ENCODE measurements at regions not wholly inside any gene's neighbourhood (a gene's known extent, or its start where the extent isn't known, plus 50 kb on each side); places are given as distances from the start of the nearest gene placed in this dataset.

DNA sequence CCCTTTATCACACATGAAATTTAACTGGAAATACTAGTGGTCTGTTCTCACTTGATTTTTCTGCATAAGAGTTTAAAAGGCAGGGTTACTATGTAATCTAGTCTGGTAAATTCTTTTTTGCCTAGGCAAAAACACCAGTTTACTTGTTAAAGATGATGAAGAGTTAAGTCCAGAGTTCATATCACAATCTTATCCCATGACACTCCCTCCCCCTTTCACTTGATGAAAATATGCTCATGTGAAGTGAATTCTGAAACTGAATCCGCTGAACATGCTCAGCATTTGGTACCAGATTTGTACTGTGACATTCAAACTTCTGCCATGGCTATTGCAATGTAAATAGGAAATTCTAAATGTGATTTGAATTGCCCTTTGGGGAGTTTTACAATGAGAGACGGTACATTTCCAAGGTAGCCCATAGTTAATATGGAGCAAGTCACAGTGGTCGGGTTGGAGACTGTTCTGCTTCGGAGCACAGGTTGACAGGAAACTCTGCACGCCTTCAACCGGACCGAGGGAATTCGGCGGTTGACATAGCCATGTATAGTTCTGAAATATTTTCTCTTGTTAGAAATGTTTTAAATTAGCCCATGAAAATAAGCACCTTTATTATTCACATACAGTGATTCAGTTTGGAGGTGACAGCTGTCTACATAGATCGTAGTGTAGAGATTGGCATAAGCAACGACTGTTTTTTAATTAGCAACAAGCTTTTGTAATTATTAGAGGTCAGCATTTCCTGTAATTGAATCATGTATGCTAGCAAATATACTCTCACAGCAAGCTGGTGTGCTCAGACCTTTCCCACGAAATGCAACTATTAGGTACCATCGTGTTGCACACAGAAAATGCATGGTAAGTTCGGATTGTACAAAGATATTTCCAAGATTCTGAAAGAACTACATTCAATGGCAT, 768.6 kb upstream of the GOLIM4 start:
- in situ Hi-C loops (cut with HindIII; ENCODE audit: low pct_unique_long_range_greater_than_20kb, low sequenced_read_pairs) = no loop called here
- peak; percentile 51 for DNase-seq (ENCODE audit: low read depth)

DNA sequence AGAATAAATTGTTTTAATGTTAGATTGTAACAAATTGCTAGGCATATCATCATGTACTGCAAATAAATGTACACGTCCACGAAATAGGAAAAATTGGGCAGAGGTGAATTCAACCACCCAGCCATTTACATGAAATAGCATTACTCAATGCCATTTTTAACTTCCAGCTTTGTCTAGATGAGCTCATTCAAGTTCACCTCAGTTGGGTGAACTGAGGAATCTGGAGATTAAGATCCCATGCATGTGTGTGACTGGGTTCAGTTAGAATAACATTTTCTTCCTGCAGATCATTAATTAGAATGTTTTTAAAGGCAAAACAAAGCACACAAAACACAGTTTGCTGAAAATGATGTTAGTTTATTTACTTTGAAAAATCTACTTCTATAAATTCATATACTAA, 767.8 kb upstream of the GOLIM4 start:
- in situ Hi-C loops (cut with HindIII; ENCODE audit: low pct_unique_long_range_greater_than_20kb, low sequenced_read_pairs) = no loop called here
- peak; percentile 59 for DNase-seq (ENCODE audit: low read depth)

DNA sequence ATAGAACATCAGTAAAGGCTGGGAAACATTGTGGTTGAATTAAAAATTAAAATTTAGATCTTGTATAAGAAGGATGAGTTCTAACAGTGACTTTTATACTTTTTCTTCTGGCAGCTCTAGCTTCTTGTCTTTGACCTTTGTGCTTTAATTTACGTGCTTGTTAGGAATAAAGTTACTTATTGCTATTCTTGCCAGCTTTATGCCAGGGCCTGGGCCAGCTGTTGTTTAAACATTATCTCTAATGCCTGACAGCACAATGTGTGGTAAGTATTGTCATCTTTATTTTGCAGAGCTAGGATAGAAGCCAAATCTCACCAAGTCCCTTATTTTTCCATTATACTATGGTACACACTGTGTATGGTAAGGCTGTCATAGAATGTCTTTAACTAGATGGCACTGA, 766.7 kb upstream of the GOLIM4 start:
- in situ Hi-C loops (cut with HindIII; ENCODE audit: low pct_unique_long_range_greater_than_20kb, low sequenced_read_pairs) = no loop called here
- peak; percentile 35 for DNase-seq (ENCODE audit: low read depth)

DNA sequence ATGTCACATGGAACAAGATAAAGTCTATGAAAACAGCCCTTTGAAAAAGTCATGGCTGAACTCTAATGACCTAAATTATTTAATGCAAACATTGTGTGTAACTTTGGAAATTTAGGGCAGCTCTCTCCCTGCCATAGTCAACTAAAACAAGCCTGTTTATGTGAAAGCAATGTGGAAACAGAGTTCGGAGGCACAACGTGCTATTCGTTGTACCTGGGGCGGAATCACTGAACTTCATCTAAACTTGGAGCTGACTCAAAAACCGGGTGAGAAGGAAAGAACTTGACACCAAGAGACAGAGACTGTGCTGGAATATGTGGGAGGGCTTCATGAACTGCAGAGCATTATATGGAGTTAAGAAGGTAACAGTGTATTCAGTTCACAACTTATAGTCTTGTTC, 764.9 kb upstream of the GOLIM4 start:
- in situ Hi-C loops (cut with HindIII; ENCODE audit: low pct_unique_long_range_greater_than_20kb, low sequenced_read_pairs) = no loop called here
- no peak for DNase-seq (ENCODE audit: low read depth)

DNA sequence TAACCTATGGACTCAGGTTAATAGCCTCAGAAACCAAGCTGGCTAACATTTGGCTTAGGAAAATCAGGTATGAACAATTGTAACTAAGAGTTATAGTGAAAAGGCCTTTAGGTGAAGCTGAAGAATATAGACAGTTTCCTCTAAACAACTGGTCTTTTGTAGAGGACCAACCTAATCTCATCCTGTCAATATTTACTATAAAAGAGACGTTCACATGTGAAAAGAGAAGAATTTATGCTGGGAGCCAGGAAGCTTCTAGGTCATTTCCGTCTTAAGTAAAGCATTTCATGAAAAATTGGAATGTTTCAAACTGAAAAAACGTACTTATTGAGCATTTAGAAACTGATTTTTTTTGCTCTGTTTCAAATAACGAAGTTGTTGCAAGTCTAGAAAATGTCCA, 764.3 kb upstream of the GOLIM4 start:
- in situ Hi-C loops (cut with HindIII; ENCODE audit: low pct_unique_long_range_greater_than_20kb, low sequenced_read_pairs) = no loop called here
- no peak for DNase-seq (ENCODE audit: low read depth)

DNA sequence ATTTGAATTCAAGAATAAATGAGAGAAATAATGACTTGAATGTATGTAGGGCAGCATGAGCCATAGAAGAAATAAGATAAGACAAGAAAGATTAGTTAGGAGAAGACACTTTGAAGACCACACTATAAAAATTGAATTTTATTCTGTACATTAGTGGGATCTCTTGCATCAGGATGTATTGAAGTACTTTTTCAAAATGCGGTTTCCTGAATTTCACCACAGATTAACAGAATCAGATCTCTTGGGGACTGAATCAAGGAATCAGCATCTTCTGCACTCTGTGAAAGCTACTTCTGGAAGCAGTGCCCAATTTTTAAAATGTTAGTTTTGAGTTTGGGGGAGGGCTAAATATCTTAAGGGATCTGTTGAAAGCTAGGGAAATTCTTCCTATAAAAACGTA, 763.9 kb upstream of the GOLIM4 start:
- DNase-seq (ENCODE audit: low read depth) = no peak

DNA sequence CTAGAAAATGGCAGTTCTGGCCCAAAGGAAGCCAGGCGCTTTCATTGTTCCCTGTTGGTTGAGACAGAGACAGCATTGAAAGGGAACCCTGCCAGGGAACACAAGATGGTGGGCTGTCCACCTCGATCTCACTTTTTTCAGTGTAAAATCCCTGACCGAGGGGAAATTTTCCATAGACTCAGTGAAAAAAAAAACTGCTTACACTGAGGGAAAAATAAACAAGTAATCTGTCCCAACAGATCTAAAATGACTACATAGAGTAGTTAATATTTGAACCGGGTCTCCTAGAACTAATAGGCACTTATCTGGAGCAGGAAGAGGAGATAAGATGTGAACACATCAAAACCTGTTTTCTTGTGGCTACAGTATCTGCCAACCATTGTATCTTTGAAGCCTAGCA, 763.4 kb upstream of the GOLIM4 start:
- in situ Hi-C loops (cut with HindIII; ENCODE audit: low pct_unique_long_range_greater_than_20kb, low sequenced_read_pairs) = no loop called here
- peak; percentile 47 for DNase-seq (ENCODE audit: low read depth)

More for the DNA sequence above, 763.9 kb upstream of the GOLIM4 start:
- in situ Hi-C loops (cut with HindIII; ENCODE audit: low pct_unique_long_range_greater_than_20kb, low sequenced_read_pairs) = no loop called here

DNA sequence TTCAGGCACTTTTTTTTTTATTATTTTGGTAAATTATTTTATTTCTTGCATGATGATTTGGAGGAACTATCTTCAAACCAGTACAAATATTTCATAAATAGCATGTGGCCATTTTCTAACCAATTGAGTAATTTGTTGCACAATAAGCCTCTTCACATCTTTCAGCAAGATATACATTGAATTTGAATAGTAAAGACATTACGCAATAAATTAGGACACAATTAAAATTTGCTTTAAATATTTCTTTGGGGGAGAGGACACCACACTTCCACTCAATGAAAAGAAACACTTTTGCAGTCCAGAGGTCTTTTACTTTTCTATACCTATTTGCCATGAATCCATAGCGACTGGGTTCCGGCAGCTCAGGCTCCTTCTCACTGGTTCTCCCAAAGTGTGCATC, 762.6 kb upstream of the GOLIM4 start:
- no peak for DNase-seq (ENCODE audit: low read depth)
- in situ Hi-C loops (cut with HindIII; ENCODE audit: low pct_unique_long_range_greater_than_20kb, low sequenced_read_pairs) = no loop called here

DNA sequence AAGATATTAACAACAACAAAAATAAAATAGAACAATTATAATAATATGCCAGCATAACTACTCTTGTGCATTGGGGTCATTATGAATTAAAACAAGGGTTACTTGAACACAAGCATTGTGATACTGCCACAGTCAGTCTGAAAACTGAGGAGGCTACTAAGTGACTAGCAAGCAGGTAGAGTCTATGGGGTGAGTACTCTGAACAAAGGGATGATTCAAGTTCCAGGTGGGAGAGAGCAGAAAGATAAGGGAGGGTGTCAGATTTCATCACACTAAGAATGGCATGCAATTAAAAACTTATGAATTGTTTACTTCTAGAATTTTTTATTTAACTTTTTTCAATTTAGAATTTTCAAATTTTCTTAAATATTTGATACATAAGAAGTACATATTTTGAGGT, 754.4 kb upstream of the GOLIM4 start:
- DNase-seq (ENCODE audit: low read depth) = no peak
- in situ Hi-C loops (cut with HindIII; ENCODE audit: low pct_unique_long_range_greater_than_20kb, low sequenced_read_pairs) = no loop called here

DNA sequence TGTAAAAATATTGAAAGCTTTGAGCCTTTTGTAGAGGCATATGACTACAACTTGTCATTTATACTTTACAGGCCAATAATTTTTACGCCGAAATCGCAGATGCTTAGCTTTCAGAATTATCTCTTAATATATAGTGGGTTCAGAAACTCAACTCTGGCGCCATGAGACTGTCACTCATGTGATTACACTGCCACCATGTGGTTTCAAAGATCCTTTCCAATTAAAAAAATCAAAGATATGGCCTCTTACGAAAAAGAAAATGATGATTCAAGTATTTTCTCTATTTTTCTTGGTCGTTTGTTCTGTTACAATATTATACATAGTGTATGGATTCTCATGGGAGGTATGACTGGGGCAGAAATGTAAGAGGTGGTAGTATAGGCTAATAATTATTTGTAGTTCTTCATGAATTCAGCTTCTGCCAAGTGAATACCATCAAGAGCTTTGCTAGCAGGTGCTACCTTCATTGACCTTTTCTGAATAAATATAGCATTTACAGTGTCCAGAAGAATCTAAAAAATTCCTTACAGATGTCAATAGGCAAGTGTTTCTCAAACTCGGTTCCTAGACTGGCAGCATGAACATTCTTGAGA, 751.7 kb upstream of the GOLIM4 start:
- in situ Hi-C loops (cut with HindIII; ENCODE audit: low pct_unique_long_range_greater_than_20kb, low sequenced_read_pairs) = no loop called here
- peak; percentile 55 for DNase-seq (ENCODE audit: low read depth)

DNA sequence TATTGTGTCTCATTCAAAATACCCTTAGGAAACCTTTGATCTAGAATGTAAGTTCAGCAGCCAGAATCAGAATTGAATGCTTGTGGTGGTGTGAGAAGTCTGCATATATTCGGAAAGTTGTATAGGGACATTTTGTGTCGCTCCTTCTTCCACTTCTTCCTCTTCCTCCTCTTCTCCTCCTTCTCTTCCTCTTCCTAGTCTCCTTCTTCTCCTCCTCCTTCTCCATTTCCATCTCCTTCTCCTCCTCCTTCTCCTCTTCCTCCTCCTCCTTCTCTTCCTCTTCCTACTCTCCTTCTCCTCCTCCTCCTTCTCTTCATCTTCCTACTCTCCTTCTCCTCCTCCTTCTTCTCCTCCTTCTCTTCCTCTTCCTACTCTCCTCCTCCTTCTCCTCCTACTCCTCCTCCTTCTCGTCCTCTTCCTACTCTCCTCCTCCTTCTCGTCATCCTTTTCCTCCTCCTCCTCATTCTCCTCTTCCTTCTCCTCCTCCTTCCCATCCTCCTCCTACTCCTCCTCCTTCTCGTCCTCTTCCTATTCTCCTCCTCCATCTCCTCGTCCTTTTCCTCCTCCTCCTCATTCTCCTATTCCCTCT, 749.3 kb upstream of the GOLIM4 start:
- in situ Hi-C loops (cut with HindIII; ENCODE audit: low pct_unique_long_range_greater_than_20kb, low sequenced_read_pairs) = no loop called here
- no peak for DNase-seq (ENCODE audit: low read depth)

DNA sequence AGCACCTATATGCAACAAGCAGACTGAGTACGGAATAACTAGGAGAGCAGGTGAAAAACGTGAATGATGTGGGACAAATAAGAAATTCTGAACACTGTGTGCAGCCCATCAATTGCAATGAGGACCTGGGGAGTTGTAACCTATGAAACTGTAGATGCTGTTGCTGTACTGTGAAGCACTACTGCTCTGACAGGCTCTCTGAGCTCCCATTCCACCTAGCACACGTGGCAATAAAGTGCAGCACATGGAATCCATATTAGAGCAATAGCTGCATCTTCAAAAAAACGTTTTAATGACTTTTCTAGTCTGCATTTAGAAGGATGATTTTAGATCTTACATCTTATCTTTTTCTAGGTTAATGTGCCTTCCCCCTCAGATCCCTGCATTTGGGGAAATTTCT, 748.7 kb upstream of the GOLIM4 start:
- in situ Hi-C loops (cut with HindIII; ENCODE audit: low pct_unique_long_range_greater_than_20kb, low sequenced_read_pairs) = no loop called here
- no peak for DNase-seq (ENCODE audit: low read depth)

DNA sequence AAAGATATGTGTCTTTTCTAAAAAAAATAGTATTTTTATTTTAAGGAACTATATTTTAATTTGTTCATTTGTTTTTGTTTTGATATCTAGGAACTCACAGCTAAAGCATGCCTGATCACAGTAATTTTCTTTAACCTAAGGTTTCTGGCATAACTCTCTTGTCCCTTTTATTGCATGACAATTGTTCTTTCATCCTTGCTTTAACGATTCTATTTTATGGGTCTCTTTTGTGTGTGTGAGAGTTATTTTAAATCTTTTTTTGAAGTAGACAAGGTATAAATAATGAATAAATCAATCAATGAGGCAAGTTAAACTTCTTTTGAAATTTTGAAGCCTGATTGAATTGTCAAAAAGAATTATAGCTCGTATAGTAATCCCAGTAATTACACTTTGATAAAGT, 747.8 kb upstream of the GOLIM4 start:
- in situ Hi-C loops (cut with HindIII; ENCODE audit: low pct_unique_long_range_greater_than_20kb, low sequenced_read_pairs) = no loop called here
- DNase-seq (ENCODE audit: low read depth) = no peak

DNA sequence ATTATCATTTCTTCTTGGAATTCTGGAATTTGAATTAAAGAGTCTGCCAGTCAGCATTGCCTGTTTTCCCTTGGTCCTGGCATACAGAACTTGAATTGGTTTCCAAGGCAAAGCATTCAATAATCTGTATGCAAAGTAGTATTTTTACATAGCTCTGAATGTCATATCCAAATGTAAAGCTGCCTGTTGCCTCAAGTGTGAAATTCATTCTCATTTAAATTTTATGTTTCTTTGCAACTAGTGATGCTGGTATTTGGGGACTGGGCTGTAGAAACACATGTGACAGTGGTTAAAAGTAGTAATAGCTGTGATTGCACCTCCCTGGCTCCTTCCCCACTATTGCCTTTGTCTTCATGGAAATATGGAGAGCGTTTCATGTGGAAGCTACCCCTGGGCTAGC, 743.9 kb upstream of the GOLIM4 start:
- no peak for DNase-seq (ENCODE audit: low read depth)
- in situ Hi-C loops (cut with HindIII; ENCODE audit: low pct_unique_long_range_greater_than_20kb, low sequenced_read_pairs) = no loop called here

DNA sequence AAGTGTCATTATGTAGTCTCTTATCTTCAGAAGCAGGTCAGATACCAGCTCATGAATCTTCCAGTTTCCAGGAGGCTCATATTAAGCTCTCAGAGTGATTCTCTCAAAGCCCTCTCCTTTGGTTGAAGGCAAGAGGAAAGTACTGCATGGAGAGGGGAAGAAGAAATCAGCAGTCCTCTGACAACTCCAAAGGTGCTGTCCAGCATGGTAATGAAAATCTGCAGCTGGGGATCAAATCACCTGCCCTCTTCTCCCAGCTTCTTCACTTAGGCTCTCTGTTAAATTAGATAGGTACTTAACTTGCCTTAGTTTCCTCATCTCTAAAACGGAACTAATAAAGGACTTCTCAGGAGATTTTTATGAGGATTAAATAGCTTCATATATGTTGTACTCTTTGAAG, 738.8 kb upstream of the GOLIM4 start:
- in situ Hi-C loops (cut with HindIII; ENCODE audit: low pct_unique_long_range_greater_than_20kb, low sequenced_read_pairs) = no loop called here

DNA sequence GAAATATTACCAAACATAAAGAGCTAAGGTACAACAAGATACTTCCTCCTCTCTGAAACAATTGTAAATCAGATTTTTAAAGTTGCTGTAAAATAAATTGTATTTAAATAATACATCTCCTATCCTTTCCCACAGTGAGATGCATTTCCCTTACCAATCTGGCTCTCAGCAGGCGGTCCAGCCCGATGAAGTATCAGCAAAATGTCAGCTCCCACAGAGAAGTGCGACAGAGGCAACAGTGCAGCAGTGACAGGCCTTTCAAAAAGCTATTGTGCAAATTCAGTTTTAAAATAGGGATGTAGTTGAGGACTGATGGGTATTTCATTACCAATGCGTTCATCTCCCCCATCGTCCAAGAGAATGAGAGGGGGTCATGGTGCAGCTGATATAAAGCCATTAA, 733.2 kb upstream of the GOLIM4 start:
- in situ Hi-C loops (cut with HindIII; ENCODE audit: low pct_unique_long_range_greater_than_20kb, low sequenced_read_pairs) = no loop called here

More for the DNA sequence above, 738.8 kb upstream of the GOLIM4 start:
- no peak for DNase-seq (ENCODE audit: low read depth)

DNA sequence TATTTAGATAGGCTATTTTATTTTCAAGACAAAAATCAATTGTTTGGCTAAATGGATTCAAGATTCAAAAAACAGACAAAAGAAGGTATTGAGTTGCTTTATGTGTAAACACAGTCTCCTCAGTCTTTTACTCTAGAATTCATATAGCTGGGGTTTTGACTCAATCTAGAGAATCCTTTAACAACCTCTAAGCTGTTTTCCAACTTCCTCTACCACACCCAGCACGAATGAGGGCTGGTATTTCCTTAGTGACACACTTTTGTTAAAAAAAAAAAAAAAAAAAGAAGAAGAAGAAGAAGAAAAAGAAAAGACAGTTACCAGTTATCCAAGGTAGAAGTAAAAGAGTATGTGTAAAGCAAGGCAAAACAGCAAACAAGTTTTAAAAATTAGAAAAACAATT, 732.8 kb upstream of the GOLIM4 start:
- in situ Hi-C loops (cut with HindIII; ENCODE audit: low pct_unique_long_range_greater_than_20kb, low sequenced_read_pairs) = no loop called here
- no peak for DNase-seq (ENCODE audit: low read depth)

More for the DNA sequence above, 733.2 kb upstream of the GOLIM4 start:
- DNase-seq (ENCODE audit: low read depth) = no peak

DNA sequence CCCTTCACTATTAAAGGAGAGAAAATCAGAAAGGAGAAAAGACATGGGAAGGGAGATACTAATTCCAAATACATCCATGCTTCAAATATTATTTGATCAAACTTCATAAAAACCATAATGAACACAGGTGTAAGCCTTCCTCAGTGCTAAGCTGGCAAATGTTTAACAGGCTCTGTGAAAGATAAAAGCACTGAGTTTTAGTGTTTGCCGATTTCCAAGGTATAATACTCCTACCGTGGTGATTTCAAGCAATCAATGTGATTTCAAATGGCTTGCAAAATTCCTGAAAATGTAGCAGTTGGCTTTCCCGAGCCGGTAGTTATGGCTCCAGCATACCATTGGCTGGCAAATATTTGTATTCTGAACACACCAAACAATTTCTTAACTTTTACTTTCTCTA, 732.3 kb upstream of the GOLIM4 start:
- no peak for DNase-seq (ENCODE audit: low read depth)
- in situ Hi-C loops (cut with HindIII; ENCODE audit: low pct_unique_long_range_greater_than_20kb, low sequenced_read_pairs) = no loop called here

DNA sequence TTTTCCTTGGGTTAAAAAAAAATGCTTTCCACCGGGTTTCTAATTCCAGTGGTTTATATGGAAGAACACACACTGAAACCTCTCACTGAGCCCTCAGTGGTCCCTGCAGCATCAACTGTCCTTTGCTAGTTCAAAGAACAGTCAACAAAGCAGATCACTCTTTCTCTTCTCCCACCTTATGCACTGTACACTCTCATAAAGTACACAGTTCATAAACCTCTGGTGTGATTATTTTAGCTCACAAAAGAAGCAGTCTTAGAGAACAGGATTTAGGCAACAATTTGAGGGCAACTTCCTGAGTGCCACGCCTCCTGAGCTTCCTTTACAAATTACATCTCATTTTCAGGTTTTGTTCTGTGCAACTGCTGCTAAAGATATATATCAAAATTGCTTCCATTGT, 728.4 kb upstream of the GOLIM4 start:
- in situ Hi-C loops (cut with HindIII; ENCODE audit: low pct_unique_long_range_greater_than_20kb, low sequenced_read_pairs) = no loop called here
- DNase-seq (ENCODE audit: low read depth) = no peak

DNA sequence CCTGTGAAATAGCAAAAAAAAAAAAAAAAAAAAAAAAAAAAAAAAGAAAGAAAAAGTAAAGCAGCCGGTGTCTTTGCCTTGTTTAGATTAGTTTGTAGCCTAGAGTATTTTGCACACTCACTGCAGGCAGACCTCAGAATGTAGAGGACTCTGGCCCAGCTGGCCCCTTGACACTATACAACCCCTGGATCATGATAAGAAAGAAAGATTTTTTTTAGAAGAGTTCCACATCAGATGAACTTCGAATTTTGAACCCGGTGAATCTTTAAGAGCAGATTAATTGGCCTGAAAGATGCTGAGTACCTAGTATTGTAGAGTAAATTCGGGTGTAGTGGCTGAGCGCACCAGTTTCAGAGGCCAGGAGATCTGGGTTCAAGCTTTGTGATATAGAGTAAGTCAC, 727.7 kb upstream of the GOLIM4 start:
- DNase-seq (ENCODE audit: low read depth) = no peak
- in situ Hi-C loops (cut with HindIII; ENCODE audit: low pct_unique_long_range_greater_than_20kb, low sequenced_read_pairs) = no loop called here

Data from Caki2 (cell line).